ENCODE measurements at regions not wholly inside any gene's neighbourhood (a gene's known extent, or its start where the extent isn't known, plus 50 kb on each side); places are given as distances from the start of the nearest gene placed in this dataset.

- DNase-seq (ENCODE audit: extremely low spot score in 2 of 2) = no peak
- Histone ChIP-seq H3K27me3 (no peaks in the 10 kb centered on the region), H3K36me3 (no peaks in the 10 kb centered on the region), H3K4me1 (no peaks in the 10 kb centered on the region), H3K9me3 (no peaks in the 10 kb centered on the region), H3K4me3 (no peak overlapping the region), H3K27ac (no peak overlapping the region)
- TF ChIP-seq CTCF (IDR thresholded peaks at IDR 0.05) = no peak
- TF ChIP-seq POLR2A (IDR thresholded peaks at IDR 0.05) = no peak
- no peak for TF ChIP-seq POLR2AphosphoS5 (IDR thresholded peaks at IDR 0.05; ENCODE audit: insufficient read depth in 1 of 2, low read depth in 1 of 2)
- intact Hi-C loops (cut with DNase I) = no loop called here
These were observed 185.4 kb downstream of the TUBA3C start for GRCh38 chr13:18996221-18996620.

- no peak for TF ChIP-seq CTCF (IDR thresholded peaks at IDR 0.05)
- no peak for TF ChIP-seq POLR2AphosphoS5 (IDR thresholded peaks at IDR 0.05; ENCODE audit: insufficient read depth in 1 of 2, low read depth in 1 of 2)
- no peak for TF ChIP-seq POLR2A (IDR thresholded peaks at IDR 0.05)
- H3K27me3 ChIP-seq = no peaks in the 10 kb centered on the region
- H3K4me3 ChIP-seq = no peak overlapping the region
- intact Hi-C loops (cut with DNase I) = no loop called here
- no peaks in the 10 kb centered on the region for H3K9me3 ChIP-seq
- no peaks in the 10 kb centered on the region for H3K36me3 ChIP-seq
- no peaks in the 10 kb centered on the region for H3K4me1 ChIP-seq
- no peak overlapping the region for H3K27ac ChIP-seq
- DNase-seq (ENCODE audit: extremely low spot score in 2 of 2) = no peak
These were observed 186.3 kb downstream of the TUBA3C start for GRCh38 chr13:18995259-18995873.

GRCh38 chr13:18993884-18994660 lies 187.6 kb downstream of the TUBA3C start:
- H3K4me3 ChIP-seq = no peak overlapping the region
- intact Hi-C loops (cut with DNase I) = no loop called here
- H3K27me3 ChIP-seq = no peaks in the 10 kb centered on the region
- no peak for TF ChIP-seq CTCF (IDR thresholded peaks at IDR 0.05)
- no peak for TF ChIP-seq POLR2AphosphoS5 (IDR thresholded peaks at IDR 0.05; ENCODE audit: insufficient read depth in 1 of 2, low read depth in 1 of 2)
- TF ChIP-seq POLR2A (IDR thresholded peaks at IDR 0.05) = no peak
- DNase-seq (ENCODE audit: extremely low spot score in 2 of 2) = no peak
- H3K4me1 ChIP-seq = no peaks in the 10 kb centered on the region
- no peaks in the 10 kb centered on the region for H3K9me3 ChIP-seq
- H3K27ac ChIP-seq = no peak overlapping the region
- H3K36me3 ChIP-seq = no peaks in the 10 kb centered on the region

GRCh38 chr13:18992791-18993190 lies 188.8 kb downstream of the TUBA3C start:
- DNase-seq (ENCODE audit: extremely low spot score in 2 of 2) = no peak
- Histone ChIP-seq H3K9me3 (no peaks in the 10 kb centered on the region), H3K27me3 (no peaks in the 10 kb centered on the region), H3K36me3 (no peaks in the 10 kb centered on the region), H3K4me1 (no peaks in the 10 kb centered on the region), H3K4me3 (no peak overlapping the region), H3K27ac (no peak overlapping the region)
- intact Hi-C loops (cut with DNase I) = no loop called here
- TF ChIP-seq POLR2AphosphoS5 (IDR thresholded peaks at IDR 0.05; ENCODE audit: insufficient read depth in 1 of 2, low read depth in 1 of 2) = no peak
- TF ChIP-seq POLR2A (IDR thresholded peaks at IDR 0.05) = no peak
- TF ChIP-seq CTCF (IDR thresholded peaks at IDR 0.05) = no peak

GRCh38 chr13:18991060-18991459 lies 190.6 kb downstream of the TUBA3C start:
- intact Hi-C loops (cut with DNase I) = no loop called here
- no peak for DNase-seq (ENCODE audit: extremely low spot score in 2 of 2)

More at GRCh38 chr13:18991060-18991459, 190.6 kb downstream of the TUBA3C start:
- TF ChIP-seq POLR2A (IDR thresholded peaks at IDR 0.05) (no peak), POLR2AphosphoS5 (IDR thresholded peaks at IDR 0.05; ENCODE audit: insufficient read depth in 1 of 2, low read depth in 1 of 2) (no peak), CTCF (IDR thresholded peaks at IDR 0.05) (no peak)
- Histone ChIP-seq H3K4me3 (no peak overlapping the region), H3K27me3 (no peaks in the 10 kb centered on the region), H3K9me3 (no peaks in the 10 kb centered on the region), H3K4me1 (no peaks in the 10 kb centered on the region), H3K36me3 (no peaks in the 10 kb centered on the region), H3K27ac (no peak overlapping the region)
